Stimulated activated naive B cell treated with anti-CD40 and anti-IgM and Interleukin-4, amounts not matched to agents 10 μg/mL and 1 μg/mL and 100 μg/mL, for 72 hours (primary cell): ENCODE measurements at regions not wholly inside any gene's neighbourhood (a gene's known extent, or its start where the extent isn't known, plus 50 kb on each side); places are given as distances from the start of the nearest gene placed in this dataset.

Source experiments
- ATAC-seq, 2 donors: fragments of 150-1000 bp; cut with Tn5 transposase; replicated peaks; 2 replicates each; pipeline ENCODE4 v1.10.0; 2021; ENCODE audit warnings: moderate library complexity in 1 of 2
- DNase-seq: peaks from one replicate; pipeline ENCODE4 v3.0.0; 2021
- H3K27ac Mint-ChIP-seq: one replicate; pipeline ENCODE4 v1.8.0; 2022; ENCODE audit warnings: mild to moderate bottlenecking, mixed read lengths
- H3K27me3 Mint-ChIP-seq, 2 donors: one replicate each; pipeline ENCODE4 v1.8.0; 2022; ENCODE audit warnings: mixed read lengths in 2 of 2
- H3K36me3 Mint-ChIP-seq, 2 donors: one replicate each; pipeline ENCODE4 v1.8.0; 2022; ENCODE audit warnings: mixed read lengths in 2 of 2, mild to moderate bottlenecking in 1 of 2
- H3K4me1 Mint-ChIP-seq, 2 donors: one replicate each; pipeline ENCODE4 v1.8.0; 2022; ENCODE audit warnings: mixed read lengths in 2 of 2, mild to moderate bottlenecking in 1 of 2
- H3K4me3 Mint-ChIP-seq, 2 donors: one replicate each; pipeline ENCODE4 v1.8.0; 2022; ENCODE audit warnings: mild to moderate bottlenecking in 2 of 2, mixed read lengths in 2 of 2, moderate library complexity in 1 of 2
- H3K9me3 Mint-ChIP-seq, 2 donors: one replicate each; pipeline ENCODE4 v1.8.0; 2022; ENCODE audit warnings: mixed read lengths in 2 of 2, mild to moderate bottlenecking in 1 of 2

DNA sequence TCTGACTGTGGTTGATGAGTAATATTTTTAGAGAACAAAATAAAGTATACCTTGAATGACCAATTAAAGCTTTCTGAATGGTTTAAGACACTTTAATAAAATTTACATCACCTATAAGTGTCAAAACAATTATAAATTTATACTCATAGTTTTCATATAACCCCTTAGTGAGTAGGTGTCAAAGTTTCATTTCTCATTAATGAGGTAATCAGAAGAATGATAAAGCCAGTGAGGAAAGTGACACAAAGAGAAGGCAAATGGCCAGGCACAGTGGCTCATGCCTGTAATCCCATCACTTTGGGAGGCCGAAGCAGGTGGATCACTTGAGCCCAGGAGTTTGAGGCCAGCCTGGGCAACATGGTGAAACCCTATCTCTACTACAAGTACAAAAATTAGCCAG lies 60.8 kb upstream of the CTLA4 start:
- H3K4me3 Mint-ChIP-seq: no peak overlapping the region
- ATAC-seq (no peak), DNase-seq (no peak)
- peaks cover 7 to 11% of the 10 kb centered on the region in 2 donors for H3K9me3 Mint-ChIP-seq
- H3K4me1 Mint-ChIP-seq: peaks cover 10 to 12% of the 10 kb centered on the region in 2 donors
- H3K36me3 Mint-ChIP-seq: peaks cover 8 to 9% of the 10 kb centered on the region in 2 donors
- peaks cover 39 to 59% of the 10 kb centered on the region in 2 donors for H3K27me3 Mint-ChIP-seq
- no peak overlapping the region for H3K27ac Mint-ChIP-seq

DNA sequence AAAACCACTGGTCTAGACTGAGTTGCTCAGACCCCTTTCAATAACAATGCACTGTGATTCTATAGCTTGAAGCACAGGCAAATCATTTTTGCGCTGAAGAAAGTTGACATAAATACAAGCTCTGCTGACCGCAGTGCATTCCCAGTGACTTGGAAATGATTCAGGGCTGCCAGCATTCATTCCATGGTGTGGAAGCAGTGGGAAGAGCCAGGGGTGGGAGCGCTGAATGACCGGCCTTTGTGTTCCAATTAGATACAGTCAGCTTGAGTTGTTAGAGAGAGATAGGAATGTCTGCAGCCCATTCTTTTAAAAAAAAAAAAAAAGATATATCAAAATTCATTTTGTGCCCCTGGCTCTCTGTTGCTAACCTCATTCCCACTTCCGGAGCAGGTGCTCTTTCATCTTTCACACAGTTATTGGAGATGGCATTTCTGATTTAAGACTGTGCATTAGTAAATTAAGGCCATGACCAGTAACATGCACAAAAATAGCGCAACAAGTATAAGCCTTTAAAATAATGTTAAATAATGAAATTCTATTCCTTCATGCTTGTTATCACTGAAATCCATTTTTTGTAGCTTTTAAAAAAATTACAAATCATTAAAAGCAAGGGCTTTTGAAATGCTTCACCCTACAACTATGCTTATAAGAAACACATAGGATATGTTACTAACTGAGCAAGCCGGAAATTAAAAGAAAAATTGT lies 59.4 kb upstream of the CTLA4 start:
- DNase-seq: no peak

DNA sequence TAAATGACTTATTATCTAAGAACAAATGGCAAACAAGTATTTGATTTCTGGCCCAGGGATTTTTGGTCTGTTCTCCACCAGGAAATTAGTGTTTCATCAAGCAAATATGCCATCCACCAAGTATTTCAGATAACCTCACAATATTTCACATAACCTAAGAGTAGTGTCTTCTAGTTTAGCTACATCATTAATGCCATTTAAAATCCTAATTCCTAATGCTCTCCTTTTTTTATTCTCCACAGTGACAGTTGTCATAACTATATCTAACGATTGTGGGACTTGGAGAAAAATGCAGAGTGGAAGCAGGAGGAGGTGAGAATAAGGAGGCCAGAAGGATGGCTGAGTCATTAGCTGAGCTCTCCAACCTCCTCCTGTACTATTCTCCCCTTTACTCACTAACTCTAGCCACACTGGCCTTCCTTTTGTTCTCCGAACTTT lies 58.5 kb upstream of the CTLA4 start:
- H3K27ac Mint-ChIP-seq: no peak overlapping the region
- H3K27me3 Mint-ChIP-seq: peaks cover 40 to 53% of the 10 kb centered on the region in 2 donors
- ATAC-seq: no peak
- H3K4me3 Mint-ChIP-seq: no peak overlapping the region
- peaks cover 8 to 9% of the 10 kb centered on the region in 2 donors for H3K36me3 Mint-ChIP-seq
- DNase-seq: no peak
- H3K4me1 Mint-ChIP-seq: peaks cover 13 to 19% of the 10 kb centered on the region in 2 donors
- peaks cover 7 to 11% of the 10 kb centered on the region in 2 donors for H3K9me3 Mint-ChIP-seq

More for the DNA sequence above, 59.4 kb upstream of the CTLA4 start:
- Mint-ChIP-seq H3K4me1 (peaks cover 13 to 19% of the 10 kb centered on the region in 2 donors), H3K9me3 (peaks cover 7 to 11% of the 10 kb centered on the region in 2 donors), H3K27ac (no peak overlapping the region), H3K27me3 (peaks cover 40 to 55% of the 10 kb centered on the region in 2 donors), H3K36me3 (peaks cover 8 to 9% of the 10 kb centered on the region in 2 donors), H3K4me3 (no peak overlapping the region)
- no peak for ATAC-seq

DNA sequence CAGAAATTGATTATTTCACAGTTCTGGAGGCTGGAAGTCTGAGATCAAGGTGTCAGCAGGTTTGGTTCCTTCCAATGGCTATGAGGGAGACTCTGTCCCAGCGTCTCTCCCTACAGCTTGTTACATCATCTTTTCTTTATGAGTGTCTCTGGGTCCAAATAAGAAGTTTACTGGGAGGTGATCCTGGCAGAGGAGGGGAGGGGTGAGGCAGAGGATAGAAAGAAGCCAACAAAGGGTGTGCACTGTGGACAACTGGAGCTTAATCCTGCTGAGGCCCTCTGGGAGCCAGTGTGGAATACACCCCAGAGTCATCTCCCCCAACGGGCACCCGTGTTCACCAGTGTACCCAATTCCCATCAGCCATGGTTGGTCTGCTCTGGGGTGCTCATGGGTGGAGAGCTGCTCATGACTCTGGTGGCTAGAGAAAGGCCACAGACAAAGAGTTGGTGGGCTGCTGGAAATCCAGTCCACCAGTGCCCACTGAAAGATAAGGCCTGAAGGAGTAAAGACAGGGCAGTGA lies 57.5 kb upstream of the CTLA4 start:
- H3K9me3 Mint-ChIP-seq: peaks cover 3 to 7% of the 10 kb centered on the region in 2 donors
- H3K27ac Mint-ChIP-seq: peak overlapping the region; percentile 32
- H3K27me3 Mint-ChIP-seq: peaks cover 50 to 53% of the 10 kb centered on the region in 2 donors
- no peak for ATAC-seq
- H3K4me1 Mint-ChIP-seq: peaks cover 13 to 21% of the 10 kb centered on the region in 2 donors
- DNase-seq: no peak
- H3K4me3 Mint-ChIP-seq: no peak overlapping the region
- peaks cover 7 to 8% of the 10 kb centered on the region in 2 donors for H3K36me3 Mint-ChIP-seq

DNA sequence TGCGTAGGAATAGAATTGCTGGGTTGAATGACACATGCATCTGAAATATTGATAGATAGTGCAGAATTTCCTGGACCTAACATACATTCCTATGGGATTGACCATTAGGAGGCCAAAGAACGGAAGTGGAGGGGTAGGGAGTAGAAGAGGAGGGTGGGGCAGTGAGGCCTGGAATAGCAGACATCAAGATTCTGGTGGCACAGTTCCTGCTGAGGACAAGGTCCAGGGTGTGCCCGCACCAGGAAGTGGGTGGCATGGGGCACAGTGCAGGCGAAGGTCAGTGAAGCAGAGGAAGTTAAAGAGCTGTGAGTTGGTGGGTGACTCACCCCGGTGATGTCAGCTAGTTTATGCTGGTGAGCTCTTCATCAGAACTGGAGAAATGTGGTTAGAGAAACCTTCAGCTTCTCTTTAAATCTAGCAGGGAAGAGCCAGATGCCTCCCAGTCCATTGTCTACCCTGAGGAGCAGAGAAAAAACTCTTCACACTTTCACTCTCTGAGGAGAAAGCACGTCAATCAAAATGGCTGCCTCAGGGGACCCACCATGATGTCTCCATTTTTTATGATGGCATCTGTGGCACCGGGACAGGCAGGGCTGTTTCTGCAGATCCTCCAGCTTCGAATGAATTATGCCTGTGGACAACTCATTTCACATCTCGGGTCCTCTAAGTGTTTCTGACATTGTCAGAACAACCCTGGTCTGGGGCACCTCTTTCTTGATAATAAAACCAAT lies 55.9 kb upstream of the CTLA4 start:
- peaks cover 13 to 33% of the 10 kb centered on the region in 2 donors for H3K4me1 Mint-ChIP-seq
- H3K36me3 Mint-ChIP-seq: peaks cover 0 to 3% of the 10 kb centered on the region in 2 donors
- ATAC-seq (peak; percentile 97 to 98), DNase-seq (peak; percentile 58)
- no peaks in the 10 kb centered on the region for H3K9me3 Mint-ChIP-seq
- H3K4me3 Mint-ChIP-seq: peak overlapping the region in 1 of 2 donors; percentile 33
- peaks cover 56 to 57% of the 10 kb centered on the region in 2 donors for H3K27me3 Mint-ChIP-seq
- no peak overlapping the region for H3K27ac Mint-ChIP-seq

DNA sequence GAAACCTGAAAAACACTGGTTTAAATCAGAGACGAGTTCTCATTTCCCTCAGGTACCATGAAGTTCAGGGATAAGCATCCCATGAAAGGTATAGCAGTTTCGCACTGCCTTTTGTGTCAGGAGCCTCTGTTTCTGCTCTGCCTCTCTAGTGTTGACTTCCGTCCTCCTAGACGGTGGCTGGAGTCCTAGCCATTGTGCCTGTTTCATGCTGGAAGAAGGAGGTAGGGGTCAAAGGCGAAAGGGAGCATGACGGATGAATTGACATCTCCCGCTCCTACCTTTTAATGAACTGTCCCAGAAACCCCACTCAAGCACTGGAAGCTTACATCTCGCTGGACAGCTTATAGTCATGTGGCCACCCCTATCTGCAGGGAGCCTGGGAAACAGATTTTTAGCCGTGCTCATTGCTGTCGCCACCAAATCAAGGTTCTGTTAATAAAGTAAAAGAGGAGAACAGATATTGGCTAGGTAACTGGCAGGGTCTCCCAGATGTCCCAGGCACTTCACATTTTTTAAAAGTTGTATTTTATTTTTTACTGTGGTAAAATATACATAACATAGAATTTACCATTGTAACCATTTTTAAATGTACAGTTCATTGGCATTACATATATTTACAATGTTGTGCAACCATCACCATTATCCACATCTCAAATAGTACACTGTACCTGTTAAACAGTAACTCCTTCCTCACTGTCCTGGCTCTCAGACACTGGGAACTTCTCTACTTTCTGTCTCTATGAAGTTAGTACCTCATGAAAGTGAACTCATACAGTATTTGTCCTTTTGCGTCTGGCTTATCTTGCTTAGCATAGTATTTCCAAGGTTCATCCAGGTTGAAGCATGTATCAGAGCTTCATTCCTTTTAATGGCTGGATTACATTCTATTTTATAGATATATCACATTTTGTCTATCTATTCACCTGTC lies 55.0 kb upstream of the CTLA4 start:
- Mint-ChIP-seq H3K27me3 (peaks cover 60% of the 10 kb centered on the region in 2 donors), H3K27ac (no peak overlapping the region), H3K9me3 (no peaks in the 10 kb centered on the region), H3K4me3 (no peak overlapping the region), H3K4me1 (peaks cover 10 to 27% of the 10 kb centered on the region in 2 donors), H3K36me3 (peaks cover 0 to 3% of the 10 kb centered on the region in 2 donors)
- no peak for DNase-seq
- no peak for ATAC-seq

DNA sequence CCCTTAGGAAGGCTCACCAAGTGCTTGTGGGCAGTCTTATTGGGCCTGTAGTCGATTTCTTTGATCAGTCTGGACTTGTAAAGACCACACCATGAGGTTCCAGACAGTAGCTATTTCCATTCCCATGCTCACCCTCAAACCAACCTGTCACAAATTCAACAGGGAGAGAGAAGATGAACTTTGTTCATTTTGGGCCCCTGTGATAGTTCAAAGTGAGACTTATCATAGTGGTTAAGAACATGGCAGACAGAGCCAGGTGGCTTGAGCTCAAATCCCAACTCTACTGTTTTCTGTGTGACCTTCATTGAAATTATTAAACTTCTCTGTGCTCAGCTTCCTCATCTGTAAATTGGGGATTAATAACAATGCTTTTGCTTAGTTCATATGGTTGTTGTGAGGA lies 53.9 kb upstream of the CTLA4 start:
- ATAC-seq: no peak
- peaks cover 60 to 71% of the 10 kb centered on the region in 2 donors for H3K27me3 Mint-ChIP-seq

DNA sequence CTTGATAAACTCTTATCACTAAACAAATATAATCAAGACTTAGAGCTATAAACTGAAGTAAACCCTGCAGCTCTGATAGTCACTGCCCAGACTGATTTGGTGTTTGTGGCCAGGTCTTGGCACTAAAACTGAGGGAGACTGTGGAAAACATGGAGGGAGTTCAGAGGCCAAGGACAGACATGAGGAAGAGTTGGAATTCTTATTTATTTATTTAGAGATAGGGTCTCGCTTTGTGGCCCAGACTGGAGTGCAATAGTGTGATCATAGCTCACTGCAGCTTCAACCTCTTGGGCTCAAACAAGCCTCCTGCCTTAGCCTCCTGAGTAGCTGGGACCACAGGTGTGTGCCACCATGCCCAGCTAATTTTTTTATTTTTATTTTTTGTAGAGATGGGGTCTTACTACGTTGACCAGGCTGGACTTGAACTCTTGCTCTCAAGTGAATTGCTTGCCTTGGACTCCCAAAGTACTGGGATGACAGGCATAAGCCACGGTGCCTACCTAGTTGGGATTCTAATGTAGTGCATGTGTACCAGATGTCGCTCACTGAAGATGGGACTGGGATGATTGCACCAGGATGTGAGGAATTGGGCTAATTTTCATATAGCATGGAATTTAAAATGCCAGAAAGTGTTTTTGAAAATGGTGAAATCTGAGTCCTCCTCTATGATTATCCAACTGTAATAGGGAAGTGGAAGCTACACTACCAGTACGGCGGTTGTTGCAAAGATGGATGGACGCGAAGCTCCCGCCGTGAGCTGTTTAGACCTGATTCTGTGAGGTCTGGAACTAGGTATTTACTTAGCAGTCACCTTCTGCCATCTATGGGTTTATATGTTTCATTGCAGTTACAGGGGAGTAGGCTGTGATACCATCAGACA lies 52.7 kb upstream of the CTLA4 start:
- H3K9me3 Mint-ChIP-seq: no peaks in the 10 kb centered on the region
- H3K4me1 Mint-ChIP-seq: peaks cover 8 to 27% of the 10 kb centered on the region in 2 donors
- H3K4me3 Mint-ChIP-seq: no peak overlapping the region
- DNase-seq: peak; percentile 20
- peak; percentile 78 to 79 for ATAC-seq
- no peak overlapping the region for H3K27ac Mint-ChIP-seq
- peaks cover 66 to 75% of the 10 kb centered on the region in 2 donors for H3K27me3 Mint-ChIP-seq
- H3K36me3 Mint-ChIP-seq: peaks cover 0 to 3% of the 10 kb centered on the region in 2 donors

More for the DNA sequence above, 53.9 kb upstream of the CTLA4 start:
- DNase-seq: no peak
- H3K4me3 Mint-ChIP-seq: no peak overlapping the region
- H3K27ac Mint-ChIP-seq: no peak overlapping the region
- no peaks in the 10 kb centered on the region for H3K9me3 Mint-ChIP-seq
- peaks cover 0 to 3% of the 10 kb centered on the region in 2 donors for H3K36me3 Mint-ChIP-seq
- peaks cover 8 to 27% of the 10 kb centered on the region in 2 donors for H3K4me1 Mint-ChIP-seq

DNA sequence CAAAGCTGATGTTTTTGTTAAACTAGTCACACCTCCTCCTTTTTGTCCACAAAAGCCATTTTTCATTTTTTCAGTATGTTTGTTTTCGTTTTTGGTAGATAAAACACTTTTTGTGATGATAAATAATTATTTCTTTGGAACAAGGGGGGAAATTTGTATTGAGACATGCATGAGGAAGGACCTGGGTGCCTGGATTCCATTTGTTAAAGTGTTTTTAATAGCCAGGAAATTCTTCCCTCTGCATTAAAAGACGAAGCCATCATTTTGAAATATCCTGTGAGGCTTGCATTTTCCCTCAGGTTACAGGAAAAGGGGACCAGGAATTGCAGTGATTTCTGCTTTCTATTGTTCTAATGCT lies 52.1 kb upstream of the CTLA4 start:
- Mint-ChIP-seq H3K9me3 (no peaks in the 10 kb centered on the region), H3K36me3 (no peaks in the 10 kb centered on the region), H3K4me1 (peaks cover 8 to 27% of the 10 kb centered on the region in 2 donors), H3K27ac (no peak overlapping the region), H3K27me3 (peaks cover 60 to 69% of the 10 kb centered on the region in 2 donors), H3K4me3 (no peak overlapping the region)
- ATAC-seq: no peak
- no peak for DNase-seq

DNA sequence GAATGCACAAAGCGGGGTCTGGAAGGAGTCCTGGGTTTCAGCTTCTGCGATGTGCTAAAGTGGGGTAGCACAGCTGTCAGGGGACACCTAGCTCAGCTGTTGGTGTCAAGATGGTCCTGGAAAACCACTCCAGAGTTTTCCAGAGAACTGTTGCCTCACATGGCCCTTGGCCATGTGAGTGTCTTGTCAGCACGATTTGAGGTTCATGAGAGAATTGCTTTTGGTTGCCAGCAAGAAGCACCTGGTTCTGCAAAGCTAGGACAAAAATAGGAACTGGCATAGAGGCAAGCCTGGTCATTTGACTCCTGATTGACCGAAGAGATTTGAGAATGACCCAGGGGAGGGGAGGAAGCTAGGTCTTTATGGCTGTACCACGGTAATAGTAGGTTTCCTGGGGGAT lies 50.4 kb upstream of the CTLA4 start:
- Mint-ChIP-seq H3K27ac (no peak overlapping the region), H3K27me3 (peaks cover 61 to 72% of the 10 kb centered on the region in 2 donors), H3K9me3 (no peaks in the 10 kb centered on the region), H3K36me3 (no peaks in the 10 kb centered on the region), H3K4me3 (no peak overlapping the region), H3K4me1 (peaks cover 2 to 26% of the 10 kb centered on the region in 2 donors)
- no peak for DNase-seq
- ATAC-seq: no peak
